Esophagus muscularis mucosa (tissue), 3 donors: ENCODE measurements at regions not wholly inside any gene's neighbourhood (a gene's known extent, or its start where the extent isn't known, plus 50 kb on each side); places are given as distances from the start of the nearest gene placed in this dataset.

ENCODE experiments used
- POLR2A ChIP-seq: fragments of 450-650 bp; IDR thresholded peaks from one replicate; pipeline ENCODE4 v1.6.1; 2017; ENCODE audit warnings: antibody characterized with exemption, moderate library complexity, mild to moderate bottlenecking, low read depth
- POLR2AphosphoS5 ChIP-seq, 2 donors: sonication (generic); formaldehyde crosslinking; IDR thresholded peaks; one replicate each; pipeline ENCODE4 v1.6.1; 2017; ENCODE audit warnings: antibody characterized with exemption in 2 of 2
- TF ChIP-seq, protein P1 (sequence below), 3 experiments: fragments of 200-600 bp in 2 of 3; fragments of 450-650 bp in 1 of 3; sonication (generic) in 2 of 3; IDR thresholded peaks; one replicate each; pipeline ENCODE4 v1.5.1; 2017 to 2019; ENCODE audit warnings: antibody characterized with exemption in 3 of 3, mild to moderate bottlenecking in 2 of 3, moderate library complexity in 1 of 3

DNA sequence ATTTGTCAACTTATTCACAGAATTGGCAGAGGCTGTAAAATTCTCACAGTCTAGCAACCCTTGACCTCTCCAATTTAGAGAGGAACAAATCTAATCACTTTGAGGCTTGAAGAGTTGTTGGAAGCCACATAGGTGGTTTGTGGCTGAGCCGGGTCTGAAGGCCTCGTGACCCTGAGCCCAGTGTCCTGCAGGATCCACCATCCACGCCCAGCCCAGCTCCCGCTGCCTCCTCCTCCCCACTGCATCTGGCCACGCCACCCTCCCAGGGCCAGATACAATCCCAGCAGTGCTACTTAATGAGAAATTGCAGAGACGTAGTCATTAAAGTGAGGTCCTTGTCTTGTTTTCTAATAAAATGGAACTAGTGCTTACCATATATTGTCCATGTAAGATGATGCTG lies 81.4 kb upstream of the SHH start:
- TF ChIP-seq, protein P1, sequence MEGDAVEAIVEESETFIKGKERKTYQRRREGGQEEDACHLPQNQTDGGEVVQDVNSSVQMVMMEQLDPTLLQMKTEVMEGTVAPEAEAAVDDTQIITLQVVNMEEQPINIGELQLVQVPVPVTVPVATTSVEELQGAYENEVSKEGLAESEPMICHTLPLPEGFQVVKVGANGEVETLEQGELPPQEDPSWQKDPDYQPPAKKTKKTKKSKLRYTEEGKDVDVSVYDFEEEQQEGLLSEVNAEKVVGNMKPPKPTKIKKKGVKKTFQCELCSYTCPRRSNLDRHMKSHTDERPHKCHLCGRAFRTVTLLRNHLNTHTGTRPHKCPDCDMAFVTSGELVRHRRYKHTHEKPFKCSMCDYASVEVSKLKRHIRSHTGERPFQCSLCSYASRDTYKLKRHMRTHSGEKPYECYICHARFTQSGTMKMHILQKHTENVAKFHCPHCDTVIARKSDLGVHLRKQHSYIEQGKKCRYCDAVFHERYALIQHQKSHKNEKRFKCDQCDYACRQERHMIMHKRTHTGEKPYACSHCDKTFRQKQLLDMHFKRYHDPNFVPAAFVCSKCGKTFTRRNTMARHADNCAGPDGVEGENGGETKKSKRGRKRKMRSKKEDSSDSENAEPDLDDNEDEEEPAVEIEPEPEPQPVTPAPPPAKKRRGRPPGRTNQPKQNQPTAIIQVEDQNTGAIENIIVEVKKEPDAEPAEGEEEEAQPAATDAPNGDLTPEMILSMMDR (IDR thresholded peaks at IDR 0.05) = no peak
- TF ChIP-seq POLR2A (no peak), POLR2AphosphoS5 (IDR thresholded peaks at IDR 0.05) (no peak)
